ENCODE measurements at regions not wholly inside any gene's neighbourhood (a gene's known extent, or its start where the extent isn't known, plus 50 kb on each side); places are given as distances from the start of the nearest gene placed in this dataset.

DNA sequence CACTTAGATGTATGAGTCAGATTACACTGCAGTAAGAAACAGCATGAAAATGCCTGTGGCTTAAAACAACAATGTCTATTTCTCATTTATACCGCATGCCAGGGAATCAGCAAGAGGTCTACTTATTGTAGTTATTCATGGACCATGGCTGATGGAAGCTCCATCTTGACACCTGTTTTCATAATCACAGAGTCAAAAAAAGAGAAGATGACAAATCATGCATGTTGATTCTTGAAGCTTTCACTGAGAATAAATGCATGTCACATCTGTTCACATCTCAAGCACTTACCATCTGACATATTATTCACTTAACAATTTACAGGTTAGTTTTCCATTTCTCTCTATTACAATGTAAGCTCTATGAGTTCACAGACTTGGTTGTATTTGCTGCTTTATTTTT lies 194.2 kb upstream of the SLITRK2 start:
- no peak for TF ChIP-seq POLR2A (IDR thresholded peaks at IDR 0.05)
- TF ChIP-seq, protein P1, sequence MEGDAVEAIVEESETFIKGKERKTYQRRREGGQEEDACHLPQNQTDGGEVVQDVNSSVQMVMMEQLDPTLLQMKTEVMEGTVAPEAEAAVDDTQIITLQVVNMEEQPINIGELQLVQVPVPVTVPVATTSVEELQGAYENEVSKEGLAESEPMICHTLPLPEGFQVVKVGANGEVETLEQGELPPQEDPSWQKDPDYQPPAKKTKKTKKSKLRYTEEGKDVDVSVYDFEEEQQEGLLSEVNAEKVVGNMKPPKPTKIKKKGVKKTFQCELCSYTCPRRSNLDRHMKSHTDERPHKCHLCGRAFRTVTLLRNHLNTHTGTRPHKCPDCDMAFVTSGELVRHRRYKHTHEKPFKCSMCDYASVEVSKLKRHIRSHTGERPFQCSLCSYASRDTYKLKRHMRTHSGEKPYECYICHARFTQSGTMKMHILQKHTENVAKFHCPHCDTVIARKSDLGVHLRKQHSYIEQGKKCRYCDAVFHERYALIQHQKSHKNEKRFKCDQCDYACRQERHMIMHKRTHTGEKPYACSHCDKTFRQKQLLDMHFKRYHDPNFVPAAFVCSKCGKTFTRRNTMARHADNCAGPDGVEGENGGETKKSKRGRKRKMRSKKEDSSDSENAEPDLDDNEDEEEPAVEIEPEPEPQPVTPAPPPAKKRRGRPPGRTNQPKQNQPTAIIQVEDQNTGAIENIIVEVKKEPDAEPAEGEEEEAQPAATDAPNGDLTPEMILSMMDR (IDR thresholded peaks at IDR 0.05 in 8 of 11, conservative IDR thresholded peaks at IDR 0.05 in 3 of 11), result no peak
